Stimulated activated CD4-positive, alpha-beta T cell treated with anti-CD3 and anti-CD28 coated beads, Interleukin-1b, Interleukin-23, amount 100 ng/mL, for 1 hour (primary cell): ENCODE measurements at regions not wholly inside any gene's neighbourhood (a gene's known extent, or its start where the extent isn't known, plus 50 kb on each side); places are given as distances from the start of the nearest gene placed in this dataset.
"Not testable (repeated sequence)": the region's sequence is repeated elsewhere in the genome, so short reads cannot be mapped to it uniquely, and the experiment has no call there.

Experiments used
- DNase-seq, 2 donors: peaks; one replicate each; pipeline ENCODE4 v3.0.0-alpha.2; 2020; ENCODE audit warnings: low read depth in 2 of 2

DNA sequence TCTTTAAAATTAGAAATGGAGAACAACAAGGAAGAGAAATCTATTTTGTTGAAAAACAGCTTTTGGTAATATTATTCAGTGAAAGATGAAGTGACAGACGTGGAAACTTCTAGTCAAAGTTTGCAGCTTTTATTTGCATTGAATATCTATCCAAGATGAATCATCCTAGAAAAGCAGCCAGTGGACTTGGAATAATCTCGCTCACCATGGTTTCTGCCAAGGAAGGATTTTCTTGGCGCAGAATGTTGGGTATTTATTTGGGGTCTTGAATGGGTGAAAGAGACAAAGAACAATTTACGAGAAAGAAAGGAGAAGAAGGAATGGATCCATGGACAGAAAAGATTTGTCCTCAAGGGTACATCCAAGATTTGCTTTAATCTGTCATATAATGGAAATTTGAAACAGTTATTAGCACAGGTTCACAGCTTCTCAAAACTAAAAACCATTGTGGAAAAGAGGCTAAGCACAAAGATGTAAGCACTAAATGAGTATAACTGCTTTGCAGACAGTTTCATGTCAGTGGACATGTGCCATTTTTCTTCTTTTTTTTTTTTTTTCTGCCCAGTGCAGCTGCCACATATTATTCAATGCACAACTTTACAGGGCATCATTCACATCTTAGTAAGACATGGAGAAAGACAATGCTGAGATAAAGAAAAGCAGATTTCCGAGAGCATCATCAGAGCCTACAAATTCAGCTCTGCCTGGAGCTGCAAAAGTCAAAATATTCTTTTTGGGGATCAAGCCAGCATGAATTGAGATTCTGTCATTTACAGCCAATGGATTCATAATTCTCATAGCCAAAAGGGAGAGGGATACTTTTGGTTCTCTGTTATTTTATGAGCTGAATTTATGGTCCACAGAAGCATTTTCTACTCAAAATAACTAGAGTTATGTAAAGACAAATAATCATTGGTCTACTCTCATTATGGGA lies 333.7 kb downstream of the DAD1 start:
- DNase-seq: no peak

- no peak for DNase-seq
Observed at GRCh38 chr14:22252686-22253085, 336.3 kb downstream of the DAD1 start.

GRCh38 chr14:22251090-22251489 lies 337.9 kb downstream of the DAD1 start:
- DNase-seq: no peak

DNA sequence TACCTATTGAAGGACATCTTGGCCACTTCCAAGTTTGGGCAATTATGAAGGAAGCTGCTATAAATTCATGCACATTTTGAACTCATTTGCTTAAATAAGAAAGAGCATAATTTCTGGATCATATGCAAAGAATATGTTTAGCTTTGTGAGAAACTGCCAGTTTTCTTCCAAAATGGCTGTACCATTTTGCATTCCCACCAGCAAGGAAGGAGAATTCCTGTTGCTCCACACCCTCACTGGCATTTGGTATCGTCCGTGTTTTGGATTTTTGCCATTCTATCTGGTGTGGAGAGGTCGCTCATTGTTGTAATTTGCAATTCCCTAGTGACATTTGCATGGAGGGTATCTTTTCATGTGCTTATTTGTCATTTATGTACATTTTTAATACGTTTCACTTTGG lies 339.3 kb downstream of the DAD1 start:
- DNase-seq: no peak

DNA sequence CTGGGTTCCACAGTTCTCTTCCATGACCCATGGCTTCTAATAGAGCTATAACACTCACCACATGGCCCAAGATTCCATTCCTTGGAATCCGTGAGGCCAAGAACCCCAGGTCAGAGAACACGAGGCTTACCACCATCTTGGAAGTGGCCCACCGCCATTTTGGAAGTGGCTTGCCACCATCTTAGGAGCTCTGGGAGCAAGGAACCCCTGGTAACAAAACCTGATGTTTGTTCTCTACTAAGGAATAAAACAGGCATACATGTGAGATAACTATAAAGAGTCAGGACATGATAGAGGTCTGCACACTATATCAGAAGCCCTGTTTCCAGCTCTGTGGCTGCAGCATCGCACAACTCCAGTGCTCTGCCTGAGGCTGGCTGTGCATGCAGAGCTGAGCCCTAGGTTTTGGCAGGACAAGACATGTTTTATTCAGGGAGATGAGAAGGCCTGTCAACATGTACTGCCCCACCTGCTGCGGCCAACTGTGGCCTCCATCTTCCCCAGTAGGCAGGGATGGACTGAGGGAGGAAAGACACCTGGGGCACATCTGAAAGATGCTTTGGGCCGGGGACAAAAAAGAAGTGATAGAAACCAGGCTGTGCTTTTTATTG lies 344.9 kb downstream of the DAD1 start:
- DNase-seq: no peak

GRCh38 chr14:22238320-22238719 lies 350.7 kb downstream of the DAD1 start:
- not testable (repeated sequence) for DNase-seq

GRCh38 chr14:22233377-22233776 lies 355.6 kb downstream of the DAD1 start:
- no peak for DNase-seq

GRCh38 chr14:22232933-22233332 lies 356.1 kb downstream of the DAD1 start:
- DNase-seq: no peak

DNA sequence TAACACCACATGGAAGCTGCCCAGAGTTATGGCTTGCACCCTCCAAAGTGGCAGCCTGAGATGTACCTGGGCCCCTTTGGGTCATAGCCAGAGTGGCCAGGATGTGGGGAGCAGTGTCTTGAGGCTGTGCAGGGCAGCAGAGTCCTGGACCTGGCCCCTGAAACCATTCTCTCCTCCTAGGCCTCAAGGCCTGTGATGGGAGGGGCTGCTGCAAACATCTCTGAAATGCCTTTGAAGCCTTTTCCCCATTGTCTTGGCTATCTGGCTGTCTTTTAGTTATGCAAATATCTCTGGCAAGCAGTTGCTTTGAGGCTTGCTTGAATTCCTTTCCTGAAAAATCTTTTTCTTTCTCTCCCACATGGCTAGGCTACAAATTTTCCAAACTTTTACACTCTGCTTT lies 356.5 kb downstream of the DAD1 start:
- no peak for DNase-seq

DNA sequence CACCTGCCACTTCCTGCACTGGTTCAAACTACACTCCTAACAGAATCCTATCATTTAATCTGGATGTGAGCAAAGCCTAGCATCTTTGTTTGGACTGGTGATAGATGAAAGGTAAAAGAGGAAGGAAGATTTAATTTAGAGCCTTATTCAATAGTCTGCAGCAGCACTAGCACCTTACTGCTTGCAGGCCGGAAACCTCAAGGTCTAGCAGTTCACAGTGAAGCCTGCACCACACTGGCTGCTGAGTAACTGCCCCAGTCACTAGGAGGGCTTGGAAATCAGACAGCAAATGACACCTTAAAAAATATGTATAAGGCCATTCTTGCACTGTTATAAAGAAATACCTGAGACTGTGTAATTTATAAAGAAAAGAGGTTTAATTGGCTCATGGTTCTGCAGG lies 358.0 kb downstream of the DAD1 start:
- no peak for DNase-seq

DNA sequence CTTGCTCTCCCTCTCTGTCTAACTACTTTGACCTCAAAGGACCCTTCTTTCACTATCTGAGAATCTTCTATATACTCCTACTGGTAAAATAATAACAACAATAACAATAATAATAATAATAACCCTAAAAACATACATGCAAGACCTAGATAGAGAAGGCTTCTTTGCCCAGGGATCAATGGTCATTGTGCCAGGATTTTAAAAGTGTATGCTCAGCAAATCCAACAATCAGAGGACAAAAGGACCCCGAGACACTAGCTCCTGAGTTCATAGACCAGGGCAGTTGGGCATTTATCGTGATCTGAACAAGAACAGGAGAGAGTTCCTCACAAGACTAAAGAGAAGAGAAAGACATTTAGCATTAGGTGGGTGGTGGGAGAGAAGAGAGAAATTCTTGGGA lies 358.5 kb downstream of the DAD1 start:
- no peak for DNase-seq

DNA sequence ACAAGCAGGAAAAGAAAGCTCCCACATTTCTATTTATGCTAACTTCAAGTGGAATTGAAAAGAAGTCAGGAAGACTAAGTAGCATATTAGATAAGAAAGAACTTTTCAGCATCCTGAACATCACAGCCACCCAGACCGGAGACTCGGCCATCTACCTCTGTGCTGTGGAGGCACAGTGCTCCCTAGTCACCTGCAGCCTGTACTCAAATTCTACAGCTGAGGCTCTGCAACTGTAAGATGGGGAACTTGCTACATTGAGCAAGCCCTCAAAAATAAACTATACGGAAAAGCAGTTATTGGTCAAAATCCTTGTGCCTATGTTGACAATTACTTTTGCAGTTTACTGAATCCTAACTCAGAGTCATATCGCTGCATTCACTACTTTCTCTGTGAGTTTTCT lies 361.9 kb downstream of the DAD1 start:
- DNase-seq: no peak

DNA sequence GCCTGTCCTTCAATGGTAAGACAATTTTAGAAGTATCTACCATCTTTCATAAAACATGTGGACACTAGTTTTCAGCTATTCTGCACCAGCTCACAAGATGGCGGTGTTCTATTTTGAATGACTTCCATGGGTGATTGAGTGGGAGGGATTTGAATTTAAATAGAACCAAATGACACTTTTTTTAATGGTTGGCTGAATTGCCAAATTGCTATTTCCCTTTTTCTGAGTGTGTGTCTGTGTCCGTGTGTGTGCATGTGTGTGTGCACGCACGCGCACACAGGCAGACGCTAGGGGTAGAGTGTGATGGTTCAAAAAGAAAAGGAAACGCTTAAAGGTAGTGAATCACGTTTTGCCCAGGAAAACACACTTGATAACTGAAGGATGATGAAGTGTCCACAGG lies 362.6 kb downstream of the DAD1 start:
- DNase-seq: no peak

- no peak for DNase-seq
Observed at GRCh38 chr14:22225516-22226140, 363.4 kb downstream of the DAD1 start.

DNA sequence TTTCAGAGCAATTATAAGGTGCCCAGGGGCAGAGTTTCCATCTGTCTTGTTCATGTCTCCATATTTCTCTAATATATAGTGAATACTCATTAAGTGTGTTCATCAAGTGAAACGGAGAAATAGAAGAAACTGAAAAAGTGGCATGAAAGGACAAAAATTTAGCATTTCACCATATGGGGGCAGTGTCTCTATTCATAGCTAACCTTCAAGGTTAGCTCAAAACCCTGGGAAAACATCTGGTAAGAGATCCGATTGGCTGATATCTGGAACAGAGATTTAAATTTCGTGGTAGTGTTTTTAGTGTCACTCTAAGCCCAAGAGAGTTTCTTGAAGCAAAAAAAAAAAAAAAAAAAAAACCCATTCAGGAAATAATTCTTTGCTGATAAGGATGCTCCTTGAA lies 367.5 kb downstream of the DAD1 start:
- DNase-seq: no peak

DNA sequence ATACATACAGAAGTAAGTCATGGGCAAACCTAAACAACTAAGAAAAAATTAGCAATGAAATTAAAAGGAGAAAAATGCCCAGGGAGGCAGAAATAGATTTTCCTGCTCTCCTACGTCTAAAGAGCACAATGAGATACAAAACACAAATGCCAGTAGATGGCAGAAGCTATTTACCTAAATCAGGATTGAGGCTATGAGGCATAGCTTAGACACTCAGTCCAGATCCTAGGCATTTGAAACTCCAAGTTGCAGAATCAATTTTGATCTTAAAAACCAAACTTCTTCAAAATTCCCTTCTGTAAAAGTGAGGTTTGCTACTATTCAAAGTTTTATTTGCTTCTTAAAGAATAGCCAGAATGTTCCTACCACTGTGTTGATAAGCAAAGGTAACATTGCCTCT lies 368.6 kb downstream of the DAD1 start:
- no peak for DNase-seq

DNA sequence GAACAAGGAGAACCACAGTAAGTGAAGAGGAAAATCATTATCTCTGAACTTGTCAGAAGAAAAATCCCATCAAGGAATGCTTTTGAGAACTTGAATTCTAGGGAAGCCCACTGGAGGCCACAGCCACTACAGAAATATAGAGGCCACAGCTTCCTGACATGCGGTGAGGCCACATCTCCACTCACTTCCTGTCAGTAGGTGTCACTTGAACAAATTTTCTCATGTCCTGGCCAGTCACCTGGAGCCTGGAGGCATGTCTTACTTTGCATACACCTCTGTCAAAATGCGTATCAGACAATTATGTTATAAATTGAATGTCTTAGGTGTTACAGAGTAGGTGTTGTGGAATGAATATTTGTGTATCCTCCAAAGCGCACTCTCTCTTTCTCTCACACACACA lies 370.3 kb downstream of the DAD1 start:
- DNase-seq: no peak

DNA sequence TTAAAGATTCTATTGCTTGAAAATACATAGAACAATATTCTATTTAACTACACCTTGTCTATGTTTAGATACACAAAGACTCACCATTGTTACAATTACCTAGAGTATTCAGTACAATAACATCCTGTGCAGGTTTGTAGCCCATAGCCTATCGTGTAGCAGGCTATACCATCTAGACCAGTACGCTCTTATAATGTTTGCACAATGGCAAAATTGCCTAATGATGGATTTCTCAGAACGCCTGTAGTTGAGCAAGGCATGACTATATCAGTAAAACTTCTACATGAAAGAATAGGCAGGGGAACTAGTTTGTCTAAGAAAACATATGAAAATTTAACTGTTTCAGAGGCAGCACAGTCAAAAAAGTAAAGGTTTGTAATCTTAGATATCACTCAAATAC lies 375.9 kb downstream of the DAD1 start:
- no peak for DNase-seq

DNA sequence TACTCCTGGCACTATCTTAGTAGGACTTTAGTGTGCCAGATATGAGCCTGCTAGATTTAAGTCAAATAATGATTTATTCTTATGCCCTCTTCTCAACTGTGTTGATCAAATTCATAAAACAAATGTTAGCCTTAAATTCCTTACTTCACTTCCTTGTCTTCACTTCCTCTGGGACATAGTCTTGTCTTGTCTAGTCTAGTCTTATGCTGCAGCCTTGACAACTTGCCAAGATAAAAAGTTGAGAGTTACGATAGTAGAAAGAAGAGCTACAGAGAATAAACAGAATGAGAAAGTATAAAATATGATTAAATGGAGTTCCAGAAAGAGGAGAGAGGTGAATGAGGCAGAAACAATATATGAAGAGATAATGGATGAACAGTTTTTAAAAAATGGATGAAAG lies 378.1 kb downstream of the DAD1 start:
- DNase-seq: no peak

- no peak for DNase-seq
Observed at GRCh38 chr14:22210026-22210425, 379.0 kb downstream of the DAD1 start.

- no peak for DNase-seq
Observed at GRCh38 chr14:22203036-22203435, 386.0 kb downstream of the DAD1 start.

DNA sequence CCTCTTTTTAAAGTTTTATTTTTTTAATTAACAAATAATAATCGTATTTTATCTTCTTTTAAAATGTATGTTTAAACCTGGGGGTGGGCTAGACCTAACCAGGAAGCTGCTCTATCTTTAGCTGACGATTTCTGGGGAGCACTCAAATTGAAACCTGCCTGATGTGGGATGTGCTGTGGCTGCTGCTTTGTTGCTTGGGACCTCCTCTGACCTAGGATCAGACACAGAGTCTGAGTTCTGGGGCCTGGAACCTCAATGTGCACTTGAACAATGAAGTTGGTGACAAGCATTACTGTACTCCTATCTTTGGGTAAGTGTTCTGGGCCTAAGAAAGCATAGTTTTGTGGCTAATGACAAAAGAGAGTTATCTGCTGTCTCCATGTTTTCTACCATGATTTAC lies 386.7 kb downstream of the DAD1 start:
- no peak for DNase-seq
